Transverse colon (tissue), 4 donors: ENCODE measurements at regions not wholly inside any gene's neighbourhood (a gene's known extent, or its start where the extent isn't known, plus 50 kb on each side); places are given as distances from the start of the nearest gene placed in this dataset.

Experiments used
- DNase-seq: peaks from one replicate; pipeline ENCODE4 v3.0.0-alpha.2; 2019
- H3K27ac ChIP-seq, 4 donors: fragments of 200-600 bp; sonication (generic); 2 replicates each; pipeline ENCODE4 v1.5.1; 2016 to 2018; ENCODE audit warnings: inconsistent platforms in 4 of 4
- H3K27me3 ChIP-seq: fragments of 200-600 bp; sonication (generic); 2 replicates; pipeline ENCODE4 v1.5.1; 2017; ENCODE audit warnings: inconsistent platforms
- H3K36me3 ChIP-seq, 4 donors: fragments of 200-600 bp; sonication (generic); 2 replicates each; pipeline ENCODE4 v1.5.1; 2017 to 2019; ENCODE audit warnings: inconsistent platforms in 4 of 4
- H3K4me1 ChIP-seq, 4 donors: fragments of 200-600 bp; sonication (generic); 2 replicates each; pipeline ENCODE4 v1.5.1; 2017 to 2020; ENCODE audit warnings: inconsistent platforms in 4 of 4
- H3K4me3 ChIP-seq, 4 donors: fragments of 200-600 bp; sonication (generic); 1 replicate in 1 of 4; 2 replicates in 3 of 4; pipeline versions ENCODE4 v1.5.1 to v1.6.1; 2017 to 2019; ENCODE audit warnings: inconsistent platforms in 4 of 4
- H3K9me3 ChIP-seq, 2 donors: fragments of 200-600 bp; sonication (generic); 2 replicates each; pipeline ENCODE4 v1.5.1; 2017 to 2019; ENCODE audit warnings: inconsistent platforms in 2 of 2
- EP300 ChIP-seq: sonication (generic); formaldehyde crosslinking; IDR thresholded peaks from one replicate; pipeline ENCODE4 v1.6.1; 2017; ENCODE audit warnings: antibody characterized with exemption, low read depth
- POLR2A ChIP-seq: fragments of 450-650 bp; IDR thresholded peaks from one replicate; pipeline ENCODE4 v1.6.1; 2016; ENCODE audit warnings: antibody characterized with exemption, mild to moderate bottlenecking, moderate library complexity
- POLR2AphosphoS5 ChIP-seq, 3 donors: sonication (generic); formaldehyde crosslinking; IDR thresholded peaks; one replicate each; pipeline ENCODE4 v1.6.1; 2016; ENCODE audit warnings: antibody characterized with exemption in 3 of 3
- WGBS, 2 donors: methylation state at CpG; one replicate each; pipeline ENCODE4 v1.1.5; 2018; ENCODE audit warnings: low coverage in 1 of 2; 5-methylcytosine and 5-hydroxymethylcytosine counted together
- in situ Hi-C, 4 donors: fragments of 200-750 bp; cut with MboI; loops; one replicate each; pipeline versions ENCODE4 v1.15.0 to v1.15.1; 2017; ENCODE audit warnings: low sequenced_read_pairs in 3 of 4, low pct_ligation_motif_present in 1 of 4, low pct_unique_long_range_greater_than_20kb in 1 of 4
- intact Hi-C: fragments of 100-400 bp; cut with DNase I; formaldehyde crosslinking; loops from one replicate; pipeline ENCODE4 v1.15.1; 2023; ENCODE audit warnings: low total_unique reads
- TF ChIP-seq, protein P1 (sequence below), 5 experiments: fragments of 200-600 bp in 3 of 5; fragments of 450-650 bp in 2 of 5; sonication (generic) in 3 of 5; IDR thresholded peaks; 1 replicate in 2 of 5; 2 replicates in 3 of 5; pipeline ENCODE4 v1.5.1; 2016 to 2017; ENCODE audit warnings: antibody characterized with exemption in 5 of 5, inconsistent platforms in 3 of 5, mild to moderate bottlenecking in 2 of 5, moderate library complexity in 1 of 5

DNA sequence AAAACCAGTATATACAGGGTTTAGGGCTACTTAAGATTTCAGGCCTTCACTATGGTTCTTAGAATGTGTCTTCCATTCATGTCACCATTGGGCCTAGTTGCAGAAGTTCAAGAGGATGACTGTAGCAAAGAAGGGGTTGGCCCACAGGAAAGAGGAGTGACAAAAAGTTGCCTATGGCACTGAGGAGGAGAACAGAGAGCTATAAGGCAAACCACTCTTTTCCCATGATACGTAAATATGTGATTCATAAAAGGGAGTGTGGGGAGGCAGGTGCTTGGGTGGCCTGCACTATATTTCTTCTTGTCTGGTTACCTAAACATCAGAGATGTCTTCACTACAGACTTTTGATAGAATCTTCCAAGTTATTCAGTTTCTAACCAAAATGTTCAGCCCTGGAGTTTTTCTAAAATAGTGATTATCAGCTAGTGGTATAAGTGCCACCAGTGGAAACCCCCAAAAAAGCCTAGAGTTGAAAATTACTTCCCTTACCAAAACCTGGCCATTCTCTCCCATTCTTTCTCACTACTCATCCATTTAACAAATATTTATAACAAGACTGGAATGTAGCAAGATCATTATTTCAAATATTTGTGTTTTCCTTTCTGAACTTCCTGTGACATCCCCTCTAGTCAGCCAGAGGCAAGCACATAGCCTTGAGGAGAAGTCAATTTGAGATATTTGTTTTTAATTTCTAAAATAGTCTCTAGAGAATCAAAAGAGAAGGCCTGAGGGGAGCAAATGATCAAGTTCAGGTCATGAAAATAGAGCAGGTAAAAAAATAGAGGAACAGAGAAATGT is 367.4 kb downstream of the EFNA5 start:
- in situ Hi-C loops, result no loop called here
- Histone ChIP-seq H3K27ac (no peak overlapping the region), H3K4me1 (no peaks in the 10 kb centered on the region), H3K36me3 (no peaks in the 10 kb centered on the region), H3K27me3 (no peaks in the 10 kb centered on the region), H3K4me3 (no peak overlapping the region), H3K9me3 (no peaks in the 10 kb centered on the region)
- DNase-seq, result no peak
- intact Hi-C loops, result no loop called here
- 93 to 100% methylated on average over 1 of the region's 1 CpG for WGBS, 2 donors
- TF ChIP-seq, protein P1, sequence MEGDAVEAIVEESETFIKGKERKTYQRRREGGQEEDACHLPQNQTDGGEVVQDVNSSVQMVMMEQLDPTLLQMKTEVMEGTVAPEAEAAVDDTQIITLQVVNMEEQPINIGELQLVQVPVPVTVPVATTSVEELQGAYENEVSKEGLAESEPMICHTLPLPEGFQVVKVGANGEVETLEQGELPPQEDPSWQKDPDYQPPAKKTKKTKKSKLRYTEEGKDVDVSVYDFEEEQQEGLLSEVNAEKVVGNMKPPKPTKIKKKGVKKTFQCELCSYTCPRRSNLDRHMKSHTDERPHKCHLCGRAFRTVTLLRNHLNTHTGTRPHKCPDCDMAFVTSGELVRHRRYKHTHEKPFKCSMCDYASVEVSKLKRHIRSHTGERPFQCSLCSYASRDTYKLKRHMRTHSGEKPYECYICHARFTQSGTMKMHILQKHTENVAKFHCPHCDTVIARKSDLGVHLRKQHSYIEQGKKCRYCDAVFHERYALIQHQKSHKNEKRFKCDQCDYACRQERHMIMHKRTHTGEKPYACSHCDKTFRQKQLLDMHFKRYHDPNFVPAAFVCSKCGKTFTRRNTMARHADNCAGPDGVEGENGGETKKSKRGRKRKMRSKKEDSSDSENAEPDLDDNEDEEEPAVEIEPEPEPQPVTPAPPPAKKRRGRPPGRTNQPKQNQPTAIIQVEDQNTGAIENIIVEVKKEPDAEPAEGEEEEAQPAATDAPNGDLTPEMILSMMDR (IDR thresholded peaks at IDR 0.05), result no peak
- TF ChIP-seq POLR2AphosphoS5 (IDR thresholded peaks at IDR 0.05) (no peak), POLR2A (no peak), EP300 (no peak)

DNA sequence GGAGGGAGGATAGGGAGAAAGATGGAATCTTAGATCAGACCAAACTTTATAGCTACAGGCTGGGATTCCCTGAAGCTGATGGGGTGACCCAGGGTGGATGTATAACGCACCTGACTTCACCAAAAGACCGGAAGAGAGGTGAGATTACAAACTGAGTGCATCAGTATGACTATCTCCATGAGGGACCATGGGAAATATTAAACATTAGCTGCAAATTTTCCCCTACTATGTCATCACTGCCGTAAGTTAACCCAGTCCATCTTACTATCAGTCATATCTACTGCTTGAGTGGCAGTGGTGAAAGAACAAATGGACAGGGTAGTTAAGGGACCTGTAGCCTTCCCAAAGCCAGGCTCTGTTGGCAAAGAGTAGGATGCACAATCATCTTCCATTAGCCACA is 368.3 kb downstream of the EFNA5 start:
- Histone ChIP-seq H3K36me3 (no peaks in the 10 kb centered on the region), H3K27me3 (no peaks in the 10 kb centered on the region), H3K4me3 (no peak overlapping the region), H3K9me3 (no peaks in the 10 kb centered on the region), H3K4me1 (no peaks in the 10 kb centered on the region), H3K27ac (no peak overlapping the region)
- intact Hi-C loops (no loop called here), in situ Hi-C loops (no loop called here)
- WGBS, 2 donors, result 83 to 88% methylated on average over 3 of the region's 3 CpGs
- no peak for DNase-seq
- TF ChIP-seq EP300, result no peak
- TF ChIP-seq, protein P1 (IDR thresholded peaks at IDR 0.05), result no peak
- no peak for TF ChIP-seq POLR2A
- TF ChIP-seq POLR2AphosphoS5 (IDR thresholded peaks at IDR 0.05), result no peak

DNA sequence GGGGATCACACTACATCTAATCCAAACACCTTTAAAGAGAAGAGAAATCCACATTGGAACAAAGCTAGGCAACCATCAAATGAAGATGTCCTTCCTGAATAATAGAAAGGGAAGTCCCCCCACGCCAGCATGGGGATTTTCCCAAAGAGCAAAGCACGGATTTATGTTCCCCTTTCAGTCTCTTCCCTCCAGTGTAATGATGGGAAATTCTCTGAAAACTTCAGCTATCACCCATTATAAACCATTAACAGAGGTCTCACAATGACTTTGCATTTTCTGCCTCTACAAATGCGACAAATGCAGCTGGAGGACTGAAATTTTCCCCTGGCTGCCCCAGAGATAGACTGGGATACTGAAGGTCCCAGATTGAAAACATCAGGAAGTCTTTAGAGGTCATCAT is 368.7 kb downstream of the EFNA5 start:
- H3K4me3 ChIP-seq, result no peak overlapping the region
- no peak for DNase-seq
- intact Hi-C loops (no loop called here), in situ Hi-C loops (no loop called here)
- no peaks in the 10 kb centered on the region for H3K4me1 ChIP-seq
- whole genome bisulfite sequencing, 2 donors, result 74% methylated on average over 3 of the region's 3 CpGs; no CpG with 5 or more reads in 1 of the 2 donors
- H3K27ac ChIP-seq, result no peak overlapping the region
- no peak for TF ChIP-seq POLR2A
- TF ChIP-seq, protein P1 (IDR thresholded peaks at IDR 0.05), result no peak
- TF ChIP-seq POLR2AphosphoS5 (IDR thresholded peaks at IDR 0.05), result no peak
- TF ChIP-seq EP300, result no peak
- H3K36me3 ChIP-seq, result no peaks in the 10 kb centered on the region
- H3K9me3 ChIP-seq, result no peaks in the 10 kb centered on the region
- H3K27me3 ChIP-seq, result no peaks in the 10 kb centered on the region

DNA sequence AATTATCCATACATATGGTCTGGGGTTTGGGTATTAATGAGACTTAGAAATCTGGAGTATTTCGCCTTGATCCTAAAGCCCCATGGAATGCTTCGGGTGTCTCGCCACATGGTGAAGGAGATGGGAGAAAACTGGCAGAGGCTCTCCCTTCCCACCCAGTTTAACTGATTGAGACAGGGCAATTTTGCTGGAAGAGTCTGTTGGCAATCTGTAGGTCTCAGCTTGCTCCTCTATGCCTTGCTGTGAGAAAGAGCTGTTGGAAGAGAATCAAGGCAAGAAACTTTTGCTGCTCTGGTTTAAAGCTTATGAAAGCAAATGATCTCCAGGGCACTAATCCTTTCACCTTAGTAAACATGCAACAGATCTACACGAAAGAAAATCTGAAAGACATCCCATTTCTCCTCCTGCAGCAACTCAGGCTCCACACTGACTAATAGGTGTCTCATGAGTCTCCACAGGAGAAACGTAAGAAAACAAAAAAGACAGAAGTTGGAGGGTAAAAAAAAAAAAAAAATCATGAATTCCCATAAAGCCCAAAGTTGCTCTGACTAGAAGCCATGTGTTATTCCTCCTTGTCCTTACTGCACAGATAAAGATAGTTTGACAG is 369.9 kb downstream of the EFNA5 start:
- intact Hi-C loops, result no loop called here
- no peaks in the 10 kb centered on the region for H3K9me3 ChIP-seq
- no peak overlapping the region for H3K27ac ChIP-seq
- H3K27me3 ChIP-seq, result no peaks in the 10 kb centered on the region
- 61 to 71% methylated on average over 5 of the region's 5 CpGs for WGBS, 2 donors
- in situ Hi-C loops, result no loop called here
- no peak for DNase-seq
- TF ChIP-seq EP300 (no peak), POLR2A (no peak), POLR2AphosphoS5 (IDR thresholded peaks at IDR 0.05) (no peak)
- TF ChIP-seq, protein P1 (IDR thresholded peaks at IDR 0.05), result no peak
- H3K4me3 ChIP-seq, result no peak overlapping the region
- no peaks in the 10 kb centered on the region for H3K4me1 ChIP-seq
- H3K36me3 ChIP-seq, result no peaks in the 10 kb centered on the region
